SK-N-SH (cell line): ENCODE measurements at regions not wholly inside any gene's neighbourhood (a gene's known extent, or its start where the extent isn't known, plus 50 kb on each side); places are given as distances from the start of the nearest gene placed in this dataset.

ENCODE experiments used
- CTCF ChIA-PET: fragments of 300-600, 350-600 bp; formaldehyde crosslinking; extraction: SDS; loops from one replicate; lab custom pipeline; 2021; lab: Yijun Ruan, JAX
- POLR2A ChIA-PET: fragments of 350-600 bp; sonication (Branson Sonifier 250); formaldehyde crosslinking; extraction: SDS; loops from one replicate; lab custom pipeline; 2020; ENCODE audit warnings: antibody characterized with exemption, inconsistent platforms; lab: Yijun Ruan, JAX
- DNase-seq: peaks from one replicate; pipeline ENCODE4 v3.0.0; 2012
- H2AFZ ChIP-seq: fragments of 200-600 bp; sonication (generic); 2 replicates; pipeline ENCODE4 v1.8.1; 2016; ENCODE audit warnings: antibody characterized with exemption, mild to moderate bottlenecking, low read depth
- H3F3A ChIP-seq: fragments of 200-600 bp; sonication (generic); replicated peaks from 2 replicates; pipeline ENCODE3; 2016; ENCODE audit warnings: antibody characterized with exemption, mild to moderate bottlenecking; ENCODE audit not compliant: insufficient read depth
- H3K27ac ChIP-seq, 2 experiments: fragments of 200-500 bp in 1 of 2; fragments of 200-600 bp in 1 of 2; sonication (Bioruptor generic) in 1 of 2; sonication (generic), shearing (Covaris generic) in 1 of 2; 2 replicates each; pipeline versions ENCODE4 v1.5.1 to v1.6.1; 2014 to 2016; ENCODE audit warnings: low read depth in 2 of 2, inconsistent platforms in 1 of 2, low read length in 1 of 2, mild to moderate bottlenecking in 1 of 2, mixed read lengths in 1 of 2
- H3K27me3 ChIP-seq: fragments of 200-600 bp; sonication (generic), shearing (Covaris generic); 2 replicates; pipeline ENCODE4 v1.6.1; 2016; ENCODE audit warnings: mixed run types; ENCODE audit not compliant: insufficient read depth
- H3K36me3 ChIP-seq, 2 experiments: fragments of 200-500 bp in 1 of 2; fragments of 200-600 bp in 1 of 2; sonication (Bioruptor generic) in 1 of 2; sonication (generic) in 1 of 2; replicated peaks in 1 of 2; 2 replicates each; pipeline versions ENCODE3 to v1.5.1; 2014 to 2016; ENCODE audit warnings: low read length in 1 of 2, mild to moderate bottlenecking in 1 of 2; ENCODE audit not compliant: insufficient read depth in 2 of 2, control insufficient read depth in 1 of 2
- H3K4me1 ChIP-seq, 2 experiments: fragments of 200-500 bp in 1 of 2; fragments of 200-600 bp in 1 of 2; sonication (Bioruptor generic) in 1 of 2; sonication (generic), shearing (Covaris generic) in 1 of 2; 2 replicates each; pipeline versions ENCODE4 v1.5.1 to v1.6.1; 2014 to 2016; ENCODE audit warnings: low read depth in 1 of 2, low read length in 1 of 2, mixed run types in 1 of 2; ENCODE audit not compliant: insufficient read depth in 2 of 2, control insufficient read depth in 1 of 2
- H3K4me2 ChIP-seq: fragments of 200-600 bp; sonication (generic), shearing (Covaris generic); 2 replicates; pipeline ENCODE4 v1.6.1; 2017; ENCODE audit warnings: mixed run types
- H3K4me3 ChIP-seq, 2 experiments: fragments of 200-500 bp in 1 of 2; fragments of 200-600 bp in 1 of 2; sonication (Bioruptor generic) in 1 of 2; sonication (generic), shearing (Covaris generic) in 1 of 2; 2 replicates each; pipeline versions ENCODE4 v1.5.1 to v1.8.1; 2014 to 2016; ENCODE audit warnings: low read depth in 2 of 2, inconsistent platforms in 1 of 2, low read length in 1 of 2, mild to moderate bottlenecking in 1 of 2, mixed read lengths in 1 of 2, moderate library complexity in 1 of 2
- H3K79me2 ChIP-seq: fragments of 200-600 bp; sonication (generic); 2 replicates; pipeline ENCODE4 v1.8.1; 2017; ENCODE audit warnings: mild to moderate bottlenecking; ENCODE audit not compliant: insufficient read depth
- H3K9ac ChIP-seq: fragments of 200-600 bp; sonication (generic); 2 replicates; pipeline ENCODE4 v1.6.1; 2017; ENCODE audit warnings: mixed run types
- H3K9me2 ChIP-seq: fragments of 200-600 bp; sonication (generic); 2 replicates; pipeline ENCODE4 v1.6.1; 2017; ENCODE audit warnings: mixed run types
- H3K9me3 ChIP-seq: fragments of 200-600 bp; sonication (generic); 2 replicates; pipeline ENCODE4 v1.6.1; 2017; ENCODE audit warnings: mixed run types, mild to moderate bottlenecking, moderate library complexity
- H4K20me1 ChIP-seq: fragments of 200-600 bp; sonication (generic); 2 replicates; pipeline ENCODE4 v1.6.1; 2017; ENCODE audit warnings: mild to moderate bottlenecking, mixed run types; ENCODE audit not compliant: insufficient read depth
- CHD2 ChIP-seq: fragments of 150-350 bp; IDR thresholded peaks from 2 replicates; pipeline ENCODE4 v1.6.1; 2018; ENCODE audit warnings: low read length; ENCODE audit not compliant: partially characterized antibody
- EP300 ChIP-seq, 2 experiments: IDR thresholded peaks; 2 replicates each; pipeline versions ENCODE4 v1.4.0 to v1.6.1; 2012; ENCODE audit warnings: borderline replicate concordance in 1 of 2, low read depth in 1 of 2, low read length in 1 of 2
- GABPA ChIP-seq: IDR thresholded peaks from 2 replicates; pipeline ENCODE4 v1.4.0; 2012; ENCODE audit warnings: low read depth, mild to moderate bottlenecking
- GATA2 ChIP-seq: sonication (generic); formaldehyde crosslinking; IDR thresholded peaks from 2 replicates; pipeline ENCODE4 v1.5.0; 2020; ENCODE audit warnings: mild to moderate bottlenecking, missing genetic modification reagents
- MAX ChIP-seq: IDR thresholded peaks from 2 replicates; pipeline ENCODE4 v1.4.0; 2012; ENCODE audit warnings: low read depth
- NRF1 ChIP-seq: IDR thresholded peaks from 2 replicates; pipeline ENCODE4 v1.6.1; 2012; ENCODE audit warnings: low read depth, mild to moderate bottlenecking, low read length
- POLR2AphosphoS5 ChIP-seq: IDR thresholded peaks from 2 replicates; pipeline ENCODE4 v1.6.1; 2012; ENCODE audit warnings: low read depth, low read length
- RFX5 ChIP-seq: IDR thresholded peaks from 2 replicates; pipeline ENCODE4 v1.6.1; 2012; ENCODE audit warnings: mild to moderate bottlenecking, improper control_type of control experiment, low read length
- RXRA ChIP-seq: IDR thresholded peaks from 2 replicates; pipeline ENCODE4 v1.4.0; 2012; ENCODE audit warnings: low read depth, mild to moderate bottlenecking, borderline replicate concordance
- TAF1 ChIP-seq: IDR thresholded peaks from 2 replicates; pipeline ENCODE4 v1.6.1; 2012; ENCODE audit warnings: low read depth, mild to moderate bottlenecking, low read length, moderate library complexity, borderline replicate concordance
- USF1 ChIP-seq: IDR thresholded peaks from 2 replicates; pipeline ENCODE4 v1.4.0; 2012; ENCODE audit warnings: low read depth, borderline replicate concordance
- YY1 ChIP-seq: IDR thresholded peaks from 2 replicates; pipeline ENCODE4 v1.4.0; 2012; ENCODE audit warnings: low read depth, mild to moderate bottlenecking
- WGBS: methylation state at CpG from one replicate; pipeline ENCODE4 v1.1.6; 2017; ENCODE audit warnings: low lambda C conversion rate; 5-methylcytosine and 5-hydroxymethylcytosine counted together
- TF ChIP-seq, protein P1 (sequence below): fragments of 150-350 bp; IDR thresholded peaks from 2 replicates; pipeline ENCODE4 v1.6.1; 2016; ENCODE audit warnings: mild to moderate bottlenecking, low read depth, low read length
- TF ChIP-seq, protein P2 (sequence below): IDR thresholded peaks from 2 replicates; pipeline ENCODE4; 2012

DNA sequence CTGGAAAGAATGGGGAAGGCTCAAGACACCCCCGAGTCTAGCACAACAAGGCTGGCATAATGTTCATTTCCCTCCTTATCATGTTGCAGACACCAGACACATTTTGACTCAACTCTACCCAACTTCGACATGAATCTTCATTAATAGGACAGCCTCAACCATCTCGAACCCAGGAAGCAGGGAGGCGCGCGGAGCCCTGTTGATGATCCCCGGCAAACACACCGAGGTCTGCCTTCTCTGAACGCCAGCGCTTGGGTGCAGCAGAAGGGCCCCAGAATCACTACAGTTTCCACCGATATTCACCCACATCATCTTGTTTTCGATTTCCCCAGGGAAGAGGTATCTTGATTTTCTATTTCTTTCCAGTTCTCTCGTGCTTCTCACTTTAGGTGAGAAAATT, 563.6 kb downstream of the TCERG1L start:
- ChIA-PET CTCF (interaction anchor here (0.8 kb wide), 1 partner anchor 23 kb away, joined by 3 read pairs; no protein-coding TSS in a partner anchor), POLR2A (no interaction called here)
- WGBS, result 52% methylated on average over 11 of the region's 13 CpGs
- no peaks in the 10 kb centered on the region for H4K20me1 ChIP-seq
- H3K9ac ChIP-seq, result no peak overlapping the region
- peaks cover 0 to 16% of the 10 kb centered on the region in 2 experiments; a peak in 2 of 4 replicates for H3K4me1 ChIP-seq
- H2AFZ ChIP-seq, result no peak overlapping the region
- H3K27ac ChIP-seq, result peak overlapping the region in 1 of 2 experiments; percentile 67; a peak in 1 of 4 replicates
- H3K27me3 ChIP-seq, result no peaks in the 10 kb centered on the region
- H3K36me3 ChIP-seq, result no peaks in the 10 kb centered on the region
- H3K79me2 ChIP-seq, result no peaks in the 10 kb centered on the region
- H3K9me2 ChIP-seq, result no peaks in the 10 kb centered on the region
- H3K4me2 ChIP-seq, result no peak overlapping the region
- TF ChIP-seq, protein P1, sequence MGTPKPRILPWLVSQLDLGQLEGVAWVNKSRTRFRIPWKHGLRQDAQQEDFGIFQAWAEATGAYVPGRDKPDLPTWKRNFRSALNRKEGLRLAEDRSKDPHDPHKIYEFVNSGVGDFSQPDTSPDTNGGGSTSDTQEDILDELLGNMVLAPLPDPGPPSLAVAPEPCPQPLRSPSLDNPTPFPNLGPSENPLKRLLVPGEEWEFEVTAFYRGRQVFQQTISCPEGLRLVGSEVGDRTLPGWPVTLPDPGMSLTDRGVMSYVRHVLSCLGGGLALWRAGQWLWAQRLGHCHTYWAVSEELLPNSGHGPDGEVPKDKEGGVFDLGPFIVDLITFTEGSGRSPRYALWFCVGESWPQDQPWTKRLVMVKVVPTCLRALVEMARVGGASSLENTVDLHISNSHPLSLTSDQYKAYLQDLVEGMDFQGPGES, result no peak
- no peak for TF ChIP-seq USF1
- TF ChIP-seq RFX5, result no peak
- TF ChIP-seq, protein P2, sequence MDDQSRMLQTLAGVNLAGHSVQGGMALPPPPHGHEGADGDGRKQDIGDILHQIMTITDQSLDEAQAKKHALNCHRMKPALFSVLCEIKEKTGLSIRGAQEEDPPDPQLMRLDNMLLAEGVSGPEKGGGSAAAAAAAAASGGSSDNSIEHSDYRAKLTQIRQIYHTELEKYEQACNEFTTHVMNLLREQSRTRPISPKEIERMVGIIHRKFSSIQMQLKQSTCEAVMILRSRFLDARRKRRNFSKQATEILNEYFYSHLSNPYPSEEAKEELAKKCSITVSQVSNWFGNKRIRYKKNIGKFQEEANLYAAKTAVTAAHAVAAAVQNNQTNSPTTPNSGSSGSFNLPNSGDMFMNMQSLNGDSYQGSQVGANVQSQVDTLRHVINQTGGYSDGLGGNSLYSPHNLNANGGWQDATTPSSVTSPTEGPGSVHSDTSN, result no peak
- TF ChIP-seq MAX, result no peak
- TF ChIP-seq YY1, result no peak
- no peak for TF ChIP-seq POLR2AphosphoS5
- no peak for TF ChIP-seq CHD2
- no peak for TF ChIP-seq RXRA
- no peak for TF ChIP-seq GATA2 (CRISPR knock-in tag)
- no peak for TF ChIP-seq NRF1
- no peak for TF ChIP-seq TAF1
- TF ChIP-seq EP300 (IDR thresholded peaks at IDR 0.05; ENCODE audit: borderline replicate concordance in 1 of 2, low read depth in 1 of 2, low read length in 1 of 2), result no peak
- no peak for TF ChIP-seq GABPA
- H3K9me3 ChIP-seq, result no peaks in the 10 kb centered on the region
- no peaks in the 10 kb centered on the region for H3F3A ChIP-seq
- DNase-seq, result no peak
- H3K4me3 ChIP-seq, result no peak overlapping the region

GRCh38 chr10:130748409-130749057, 563.0 kb downstream of the TCERG1L start:
- Histone ChIP-seq H3F3A (no peaks in the 10 kb centered on the region), H3K27ac (peak overlapping the region in 1 of 2 experiments; percentile 67; a peak in 1 of 4 replicates), H3K4me3 (no peak overlapping the region), H3K9ac (no peak overlapping the region), H3K27me3 (no peaks in the 10 kb centered on the region), H3K4me2 (no peak overlapping the region), H4K20me1 (no peaks in the 10 kb centered on the region), H3K4me1 (peaks cover 0 to 16% of the 10 kb centered on the region in 2 experiments; a peak in 2 of 4 replicates), H3K9me3 (no peaks in the 10 kb centered on the region), H2AFZ (no peak overlapping the region), H3K9me2 (no peaks in the 10 kb centered on the region), H3K36me3 (no peaks in the 10 kb centered on the region), H3K79me2 (no peaks in the 10 kb centered on the region)
- peak; percentile 78 for DNase-seq
- WGBS, result 25% methylated on average over 8 of the region's 14 CpGs
- CTCF ChIA-PET, result interaction anchor here (0.6 to 0.8 kb wide), 2 partner anchors 24 to 457 kb away, joined by 3 read pairs; no protein-coding TSS in a partner anchor
- no peak for TF ChIP-seq USF1
- TF ChIP-seq GATA2 (CRISPR knock-in tag), result peak; percentile 63
- TF ChIP-seq EP300 (IDR thresholded peaks at IDR 0.05; ENCODE audit: borderline replicate concordance in 1 of 2, low read depth in 1 of 2, low read length in 1 of 2), result peak in 1 of 2 experiments; percentile 77; a peak in 2 of 4 replicates
- no peak for TF ChIP-seq TAF1
- peak; percentile 41 for TF ChIP-seq CHD2
- POLR2A ChIA-PET, result no interaction called here
